H1 (cell line): ENCODE measurements at regions not wholly inside any gene's neighbourhood (a gene's known extent, or its start where the extent isn't known, plus 50 kb on each side); places are given as distances from the start of the nearest gene placed in this dataset.

Experiments used
- CTCF ChIP-seq, 3 experiments: IDR thresholded peaks; 1 replicate in 2 of 3; 2 replicates in 1 of 3; pipeline versions ENCODE4 v1.5.1 to v1.6.1; 2011; ENCODE audit warnings: low read length in 3 of 3, mild to moderate bottlenecking in 3 of 3, inconsistent platforms in 2 of 3, low read depth in 1 of 3, moderate library complexity in 1 of 3; ENCODE audit not compliant: insufficient read depth in 1 of 3; ENCODE audit errors: control extremely low read depth in 1 of 3
- E2F6 ChIP-seq: IDR thresholded peaks from 2 replicates; pipeline ENCODE4 v1.6.1; 2012; ENCODE audit warnings: inconsistent platforms
- EZH2 ChIP-seq: fragments of 200-600 bp; sonication (generic); IDR thresholded peaks from 2 replicates; pipeline ENCODE4 v1.7.1; 2012; ENCODE audit warnings: low read depth, mild to moderate bottlenecking, moderate library complexity, low read length, inconsistent platforms; ENCODE audit not compliant: severe bottlenecking
- HDAC2 ChIP-seq, 2 experiments: fragments of 300-600 bp in 1 of 2; sonication (generic) in 1 of 2; IDR thresholded peaks; 2 replicates each; pipeline ENCODE4 v1.6.1; 2011 to 2012; ENCODE audit warnings: low read depth in 2 of 2, low read length in 2 of 2, mild to moderate bottlenecking in 2 of 2, moderate library complexity in 2 of 2, borderline replicate concordance in 1 of 2, inconsistent platforms in 1 of 2
- MAFK ChIP-seq: IDR thresholded peaks from 2 replicates; pipeline ENCODE4 v1.6.1; 2012; ENCODE audit warnings: low read depth, mild to moderate bottlenecking, improper control_type of control experiment, low read length
- POLR2A ChIP-seq, 2 experiments: IDR thresholded peaks; 1 replicate in 1 of 2; 2 replicates in 1 of 2; pipeline ENCODE4 v1.6.1; 2011; ENCODE audit warnings: low read depth in 2 of 2, low read length in 2 of 2, mild to moderate bottlenecking in 2 of 2; ENCODE audit errors: control extremely low read depth in 1 of 2
- POLR2AphosphoS5 ChIP-seq: IDR thresholded peaks from 2 replicates; pipeline ENCODE4 v1.6.1; 2011; ENCODE audit warnings: low read depth, low read length
- RXRA ChIP-seq: IDR thresholded peaks from 2 replicates; pipeline ENCODE4 v1.6.1; 2011; ENCODE audit warnings: low read depth, mild to moderate bottlenecking, low read length, moderate library complexity; ENCODE audit not compliant: insufficient read depth
- TCF12 ChIP-seq: IDR thresholded peaks from 2 replicates; pipeline ENCODE4 v1.6.1; 2011; ENCODE audit warnings: low read depth, mild to moderate bottlenecking, low read length
- USF2 ChIP-seq: IDR thresholded peaks from 2 replicates; pipeline ENCODE4 v1.6.1; 2011; ENCODE audit warnings: low read length, improper control_type of control experiment
- ZNF274 ChIP-seq: IDR thresholded peaks from 2 replicates; pipeline ENCODE4 v1.7.0; 2012; ENCODE audit warnings: low read length, borderline replicate concordance; ENCODE audit errors: extremely low read depth

- TF ChIP-seq TCF12 (no peak), ZNF274 (no peak), POLR2A (IDR thresholded peaks at IDR 0.05; ENCODE audit: control extremely low read depth in 1 of 2, low read depth in 2 of 2, low read length in 2 of 2) (no peak), USF2 (no peak), CTCF (IDR thresholded peaks at IDR 0.05; ENCODE audit: control extremely low read depth in 1 of 3, insufficient read depth in 1 of 3, low read depth in 1 of 3, low read length in 3 of 3) (no peak), POLR2AphosphoS5 (no peak), E2F6 (no peak), EZH2 (no peak), RXRA (no peak), HDAC2 (IDR thresholded peaks at IDR 0.05; ENCODE audit: borderline replicate concordance in 1 of 2, low read depth in 2 of 2, low read length in 2 of 2) (no peak), MAFK (no peak)
Measured at GRCh38 chr9:108168236-108168850, 678.8 kb upstream of the KLF4 start.
